ENCODE measurements at regions not wholly inside any gene's neighbourhood (a gene's known extent, or its start where the extent isn't known, plus 50 kb on each side); places are given as distances from the start of the nearest gene placed in this dataset.

DNA sequence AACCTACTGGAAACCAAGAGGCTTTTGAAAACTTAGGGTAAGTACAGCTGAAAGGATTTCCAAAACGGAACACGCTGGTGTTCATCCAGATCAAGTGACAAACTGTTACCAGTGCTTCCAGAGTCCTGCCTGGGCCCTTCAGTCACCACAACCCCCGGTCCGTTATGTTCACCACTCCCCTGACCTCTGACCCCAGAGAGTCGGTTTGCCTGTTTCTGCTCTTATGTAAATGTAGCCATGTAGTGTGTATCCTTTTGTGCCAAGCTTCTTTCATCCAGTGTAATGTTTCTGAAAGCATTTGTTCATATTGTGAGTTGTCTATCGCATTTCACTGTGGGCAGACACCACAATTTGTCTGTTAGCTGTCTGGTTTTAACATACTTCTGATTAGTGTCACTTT, 217.5 kb downstream of the NCK2 start:
- intact Hi-C loops (cut with DNase I; ENCODE audit: low total_unique reads) (no loop called here), in situ Hi-C loops (cut with MboI; ENCODE audit: low pct_ligation_motif_present in 1 of 4, low pct_unique_long_range_greater_than_20kb in 1 of 4, low sequenced_read_pairs in 3 of 4) (no loop called here)
- H3K4me3 ChIP-seq = no peak overlapping the region
- H3K4me1 ChIP-seq = no peaks in the 10 kb centered on the region
- H3K36me3 ChIP-seq = no peaks in the 10 kb centered on the region
- no peak overlapping the region for H3K27ac ChIP-seq
- no peaks in the 10 kb centered on the region for H3K9me3 ChIP-seq
- no peak for TF ChIP-seq EP300 (IDR thresholded peaks at IDR 0.05; ENCODE audit: low read depth)
- TF ChIP-seq POLR2A (IDR thresholded peaks at IDR 0.05) = no peak
- TF ChIP-seq, protein P1, sequence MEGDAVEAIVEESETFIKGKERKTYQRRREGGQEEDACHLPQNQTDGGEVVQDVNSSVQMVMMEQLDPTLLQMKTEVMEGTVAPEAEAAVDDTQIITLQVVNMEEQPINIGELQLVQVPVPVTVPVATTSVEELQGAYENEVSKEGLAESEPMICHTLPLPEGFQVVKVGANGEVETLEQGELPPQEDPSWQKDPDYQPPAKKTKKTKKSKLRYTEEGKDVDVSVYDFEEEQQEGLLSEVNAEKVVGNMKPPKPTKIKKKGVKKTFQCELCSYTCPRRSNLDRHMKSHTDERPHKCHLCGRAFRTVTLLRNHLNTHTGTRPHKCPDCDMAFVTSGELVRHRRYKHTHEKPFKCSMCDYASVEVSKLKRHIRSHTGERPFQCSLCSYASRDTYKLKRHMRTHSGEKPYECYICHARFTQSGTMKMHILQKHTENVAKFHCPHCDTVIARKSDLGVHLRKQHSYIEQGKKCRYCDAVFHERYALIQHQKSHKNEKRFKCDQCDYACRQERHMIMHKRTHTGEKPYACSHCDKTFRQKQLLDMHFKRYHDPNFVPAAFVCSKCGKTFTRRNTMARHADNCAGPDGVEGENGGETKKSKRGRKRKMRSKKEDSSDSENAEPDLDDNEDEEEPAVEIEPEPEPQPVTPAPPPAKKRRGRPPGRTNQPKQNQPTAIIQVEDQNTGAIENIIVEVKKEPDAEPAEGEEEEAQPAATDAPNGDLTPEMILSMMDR (IDR thresholded peaks at IDR 0.05) = no peak
- no peak for TF ChIP-seq POLR2AphosphoS5 (IDR thresholded peaks at IDR 0.05)
- no peak for DNase-seq
- no peaks in the 10 kb centered on the region for H3K27me3 ChIP-seq
- 75 to 87% methylated on average over 4 to 6 of the region's 6 CpGs for WGBS, 2 donors (ENCODE audit: low coverage in 1 of 2)

DNA sequence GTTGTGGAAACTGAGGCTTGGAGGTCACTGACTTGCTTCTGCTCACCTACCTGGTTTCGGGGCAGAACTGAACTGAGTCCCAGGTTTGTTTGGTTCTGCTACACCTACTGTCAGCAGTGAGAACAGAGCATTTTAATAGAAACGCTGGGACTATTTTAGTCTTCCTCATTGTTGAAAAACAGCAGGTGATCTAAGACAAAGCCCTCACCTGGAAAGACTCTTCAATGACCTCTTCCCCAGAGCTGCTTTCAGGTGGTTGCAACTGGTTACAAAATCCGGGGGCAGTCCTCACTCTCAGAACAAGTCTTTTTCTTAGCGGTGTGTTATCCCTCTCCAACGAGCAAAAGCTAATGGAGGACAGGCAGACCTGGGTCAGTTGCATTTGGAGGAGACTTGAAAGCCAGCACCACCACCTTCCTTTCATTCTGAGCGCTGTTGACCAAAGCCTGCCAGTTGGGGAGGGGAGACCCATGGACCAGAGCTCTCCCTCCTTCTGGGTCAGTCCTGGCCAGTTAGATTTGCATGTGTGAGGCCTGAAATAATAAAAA, 217.0 kb downstream of the NCK2 start:
- Histone ChIP-seq H3K27me3 (no peaks in the 10 kb centered on the region), H3K4me1 (no peaks in the 10 kb centered on the region), H3K27ac (no peak overlapping the region), H3K4me3 (no peak overlapping the region), H3K36me3 (no peaks in the 10 kb centered on the region), H3K9me3 (no peaks in the 10 kb centered on the region)
- 91% methylated on average over 6 of the region's 6 CpGs; no CpG with 5 or more reads in 1 of the 2 donors for WGBS, 2 donors (ENCODE audit: low coverage in 1 of 2)
- TF ChIP-seq POLR2A (IDR thresholded peaks at IDR 0.05) = no peak
- in situ Hi-C loops (cut with MboI; ENCODE audit: low pct_ligation_motif_present in 1 of 4, low pct_unique_long_range_greater_than_20kb in 1 of 4, low sequenced_read_pairs in 3 of 4) (no loop called here), intact Hi-C loops (cut with DNase I; ENCODE audit: low total_unique reads) (no loop called here)
- DNase-seq = no peak

GRCh38 chr2:105959357-105959756, 214.6 kb downstream of the NCK2 start:
- in situ Hi-C loops (cut with MboI; ENCODE audit: low pct_ligation_motif_present in 1 of 4, low pct_unique_long_range_greater_than_20kb in 1 of 4, low sequenced_read_pairs in 3 of 4) = no loop called here
- 65 to 90% methylated on average over 3 to 4 of the region's 4 CpGs for WGBS, 2 donors (ENCODE audit: low coverage in 1 of 2)

DNA sequence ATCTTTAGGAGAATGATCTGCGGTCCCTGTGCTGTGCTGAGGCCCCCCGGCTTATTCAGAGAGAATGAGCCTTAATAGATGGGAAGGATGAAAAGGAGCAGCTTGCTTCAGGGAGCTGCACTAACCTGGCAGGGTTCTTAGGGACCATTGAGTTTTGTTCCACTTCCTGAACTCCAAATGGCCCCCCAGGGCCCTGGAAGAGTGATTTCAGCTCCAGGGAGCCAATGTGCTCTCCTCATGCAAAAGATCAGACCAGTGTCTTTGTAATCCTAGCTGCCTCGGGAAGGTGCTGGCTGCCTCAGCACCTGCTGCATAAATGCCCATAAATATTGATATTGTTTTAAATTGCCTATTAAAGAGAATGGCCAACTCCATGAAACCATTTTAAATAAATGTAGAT, 210.2 kb downstream of the NCK2 start:
- Histone ChIP-seq H3K4me3 (no peak overlapping the region), H3K27ac (no peak overlapping the region), H3K27me3 (no peaks in the 10 kb centered on the region), H3K4me1 (peaks cover 0 to 4% (median 0%) of the 10 kb centered on the region in 4 donors), H3K36me3 (no peaks in the 10 kb centered on the region), H3K9me3 (no peaks in the 10 kb centered on the region)
- WGBS, 2 donors (ENCODE audit: low coverage in 1 of 2) = 80 to 89% methylated on average over 3 of the region's 3 CpGs
- intact Hi-C loops (cut with DNase I; ENCODE audit: low total_unique reads) = no loop called here
- TF ChIP-seq, protein P1 (IDR thresholded peaks at IDR 0.05) = no peak
- TF ChIP-seq POLR2A (IDR thresholded peaks at IDR 0.05) (no peak), POLR2AphosphoS5 (IDR thresholded peaks at IDR 0.05) (no peak), EP300 (IDR thresholded peaks at IDR 0.05; ENCODE audit: low read depth) (no peak)
- DNase-seq = no peak
- in situ Hi-C loops (cut with MboI; ENCODE audit: low pct_ligation_motif_present in 1 of 4, low pct_unique_long_range_greater_than_20kb in 1 of 4, low sequenced_read_pairs in 3 of 4) = no loop called here

More at GRCh38 chr2:105959357-105959756, 214.6 kb downstream of the NCK2 start:
- Histone ChIP-seq H3K4me1 (no peaks in the 10 kb centered on the region), H3K27me3 (no peaks in the 10 kb centered on the region), H3K36me3 (no peaks in the 10 kb centered on the region), H3K4me3 (no peak overlapping the region), H3K27ac (no peak overlapping the region), H3K9me3 (no peaks in the 10 kb centered on the region)
- DNase-seq = no peak
- intact Hi-C loops (cut with DNase I; ENCODE audit: low total_unique reads) = no loop called here
- TF ChIP-seq POLR2AphosphoS5 (IDR thresholded peaks at IDR 0.05) (no peak), POLR2A (IDR thresholded peaks at IDR 0.05) (no peak), EP300 (IDR thresholded peaks at IDR 0.05; ENCODE audit: low read depth) (no peak)
- TF ChIP-seq, protein P1 (IDR thresholded peaks at IDR 0.05) = no peak

GRCh38 chr2:105953942-105954341, 209.2 kb downstream of the NCK2 start:
- Histone ChIP-seq H3K27ac (no peak overlapping the region), H3K4me3 (no peak overlapping the region), H3K9me3 (no peaks in the 10 kb centered on the region), H3K4me1 (peaks cover 0 to 4% (median 0%) of the 10 kb centered on the region in 4 donors), H3K36me3 (no peaks in the 10 kb centered on the region), H3K27me3 (no peaks in the 10 kb centered on the region)
- TF ChIP-seq POLR2AphosphoS5 (IDR thresholded peaks at IDR 0.05) = no peak
- TF ChIP-seq POLR2A (IDR thresholded peaks at IDR 0.05) = no peak
- TF ChIP-seq, protein P1 (IDR thresholded peaks at IDR 0.05) = no peak
- TF ChIP-seq EP300 (IDR thresholded peaks at IDR 0.05; ENCODE audit: low read depth) = no peak
- in situ Hi-C loops (cut with MboI; ENCODE audit: low pct_ligation_motif_present in 1 of 4, low pct_unique_long_range_greater_than_20kb in 1 of 4, low sequenced_read_pairs in 3 of 4) (no loop called here), intact Hi-C loops (cut with DNase I; ENCODE audit: low total_unique reads) (no loop called here)
- WGBS, 2 donors (ENCODE audit: low coverage in 1 of 2) = 88 to 100% methylated on average over 2 to 4 of the region's 4 CpGs
- no peak for DNase-seq
